DOHH2 (cell line): ENCODE measurements at regions not wholly inside any gene's neighbourhood (a gene's known extent, or its start where the extent isn't known, plus 50 kb on each side); places are given as distances from the start of the nearest gene placed in this dataset.
"Not testable (repeated sequence)": the region's sequence is repeated elsewhere in the genome, so short reads cannot be mapped to it uniquely, and the experiment has no call there.

Experiments used
- EZH2phosphoT487 ChIP-seq: fragments of 200-600 bp; sonication (generic); IDR thresholded peaks from 2 replicates; pipeline ENCODE4 v1.6.1; 2017; ENCODE audit warnings: borderline replicate concordance, mild to moderate bottlenecking, antibody characterized with exemption, low read length, moderate library complexity, mixed read lengths
- TF ChIP-seq, protein P1 (sequence below): fragments of 200-600 bp; sonication (generic); IDR thresholded peaks from one replicate; pipeline ENCODE4 v1.5.1; 2014; ENCODE audit warnings: antibody characterized with exemption, mild to moderate bottlenecking, low read depth, low read length; ENCODE audit not compliant: poor library complexity, severe bottlenecking

DNA sequence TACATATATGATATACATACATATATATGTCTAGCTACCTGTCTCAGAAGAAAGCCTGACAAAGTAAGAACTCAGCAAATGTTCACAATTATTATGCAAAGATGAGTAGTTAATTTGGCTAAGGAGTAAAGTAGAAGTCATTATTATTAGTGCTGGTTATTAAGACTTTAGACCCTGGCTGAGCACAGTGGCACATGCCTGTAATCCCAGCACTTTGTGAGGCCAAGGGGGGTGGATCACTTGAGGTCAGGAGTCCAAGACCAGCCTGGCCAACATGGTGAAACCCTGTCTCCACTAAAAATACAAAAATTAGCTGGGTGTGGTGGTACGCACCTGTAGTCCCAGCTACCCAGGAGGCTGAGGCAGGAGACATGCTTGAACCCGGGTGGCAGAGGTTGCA, 71.8 kb upstream of the MELK start:
- TF ChIP-seq, protein P1, sequence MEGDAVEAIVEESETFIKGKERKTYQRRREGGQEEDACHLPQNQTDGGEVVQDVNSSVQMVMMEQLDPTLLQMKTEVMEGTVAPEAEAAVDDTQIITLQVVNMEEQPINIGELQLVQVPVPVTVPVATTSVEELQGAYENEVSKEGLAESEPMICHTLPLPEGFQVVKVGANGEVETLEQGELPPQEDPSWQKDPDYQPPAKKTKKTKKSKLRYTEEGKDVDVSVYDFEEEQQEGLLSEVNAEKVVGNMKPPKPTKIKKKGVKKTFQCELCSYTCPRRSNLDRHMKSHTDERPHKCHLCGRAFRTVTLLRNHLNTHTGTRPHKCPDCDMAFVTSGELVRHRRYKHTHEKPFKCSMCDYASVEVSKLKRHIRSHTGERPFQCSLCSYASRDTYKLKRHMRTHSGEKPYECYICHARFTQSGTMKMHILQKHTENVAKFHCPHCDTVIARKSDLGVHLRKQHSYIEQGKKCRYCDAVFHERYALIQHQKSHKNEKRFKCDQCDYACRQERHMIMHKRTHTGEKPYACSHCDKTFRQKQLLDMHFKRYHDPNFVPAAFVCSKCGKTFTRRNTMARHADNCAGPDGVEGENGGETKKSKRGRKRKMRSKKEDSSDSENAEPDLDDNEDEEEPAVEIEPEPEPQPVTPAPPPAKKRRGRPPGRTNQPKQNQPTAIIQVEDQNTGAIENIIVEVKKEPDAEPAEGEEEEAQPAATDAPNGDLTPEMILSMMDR: not testable (repeated sequence)
- TF ChIP-seq EZH2phosphoT487: not testable (repeated sequence)
